ENCODE measurements at regions not wholly inside any gene's neighbourhood (a gene's known extent, or its start where the extent isn't known, plus 50 kb on each side); places are given as distances from the start of the nearest gene placed in this dataset.

GRCh38 chr5:107216587-107216986, 454.1 kb downstream of the EFNA5 start:
- DNase-seq = no peak

GRCh38 chr5:107215611-107216010, 455.1 kb downstream of the EFNA5 start:
- DNase-seq = no peak

GRCh38 chr5:107213025-107213424, 457.7 kb downstream of the EFNA5 start:
- DNase-seq = no peak

GRCh38 chr5:107211630-107212029, 459.1 kb downstream of the EFNA5 start:
- DNase-seq = no peak

- DNase-seq = no peak
These were observed 461.9 kb downstream of the EFNA5 start for GRCh38 chr5:107208867-107209266.

GRCh38 chr5:107204413-107204812, 466.3 kb downstream of the EFNA5 start:
- no peak for DNase-seq

- DNase-seq = no peak
These were observed 467.5 kb downstream of the EFNA5 start for GRCh38 chr5:107203243-107203642.

- DNase-seq = no peak
These were observed 471.0 kb downstream of the EFNA5 start for GRCh38 chr5:107199756-107200155.

GRCh38 chr5:107196500-107197059, 474.2 kb downstream of the EFNA5 start:
- peak; percentile 8 for DNase-seq

GRCh38 chr5:107195890-107196395, 474.8 kb downstream of the EFNA5 start:
- DNase-seq = no peak

GRCh38 chr5:107184871-107185270, 485.9 kb downstream of the EFNA5 start:
- DNase-seq = no peak

- DNase-seq = no peak
These were observed 486.7 kb downstream of the EFNA5 start for GRCh38 chr5:107184066-107184465.

GRCh38 chr5:107170620-107171019, 500.1 kb downstream of the EFNA5 start:
- no peak for DNase-seq

- no peak for DNase-seq
These were observed 500.9 kb downstream of the EFNA5 start for GRCh38 chr5:107169867-107170266.

GRCh38 chr5:107168848-107169752, 501.6 kb downstream of the EFNA5 start:
- DNase-seq = no peak

GRCh38 chr5:107168086-107168485, 502.7 kb downstream of the EFNA5 start:
- no peak for DNase-seq

GRCh38 chr5:107165296-107165695, 505.4 kb downstream of the EFNA5 start:
- DNase-seq = no peak

- DNase-seq = no peak
These were observed 512.9 kb downstream of the EFNA5 start for GRCh38 chr5:107157809-107158208.

- DNase-seq = no peak
These were observed 515.0 kb downstream of the EFNA5 start for GRCh38 chr5:107155707-107156106.

GRCh38 chr5:107154593-107154992, 516.1 kb downstream of the EFNA5 start:
- DNase-seq = peak; percentile 86

GRCh38 chr5:107153283-107153682, 517.5 kb downstream of the EFNA5 start:
- no peak for DNase-seq

- no peak for DNase-seq
These were observed 521.3 kb downstream of the EFNA5 start for GRCh38 chr5:107149243-107150005.

GRCh38 chr5:107147589-107147988, 523.1 kb downstream of the EFNA5 start:
- DNase-seq = no peak

- no peak for DNase-seq
These were observed 523.8 kb downstream of the EFNA5 start for GRCh38 chr5:107146901-107147300.

All from DMS 273 treated with DMSO at 0.1 percent for 48 hours (cell line).